K562 (cell line): ENCODE measurements at regions not wholly inside any gene's neighbourhood (a gene's known extent, or its start where the extent isn't known, plus 50 kb on each side); places are given as distances from the start of the nearest gene placed in this dataset.

Experiments
- NFXL1 ChIP-seq: fragments of 450-650 bp; formaldehyde crosslinking; IDR thresholded peaks from 2 replicates; pipeline ENCODE4 v1.4.0; 2021; ENCODE audit warnings: mild to moderate bottlenecking
- POLR2AphosphoS2 ChIP-seq: IDR thresholded peaks from 2 replicates; pipeline ENCODE4 v1.6.1; 2012; ENCODE audit warnings: low read length, improper control_type of control experiment
- USF2 ChIP-seq: sonication (generic); formaldehyde crosslinking; IDR thresholded peaks from 2 replicates; pipeline ENCODE4 v1.5.0; 2020; ENCODE audit warnings: missing genetic modification reagents
- YY1 ChIP-seq, 3 experiments: IDR thresholded peaks; 2 replicates each; pipeline ENCODE4 v1.6.1; 2011; ENCODE audit warnings: low read length in 2 of 3, mild to moderate bottlenecking in 2 of 3, moderate library complexity in 2 of 3, borderline replicate concordance in 1 of 3, control low read depth in 1 of 3, low read depth in 1 of 3; ENCODE audit not compliant: insufficient read depth in 3 of 3, insufficient replicate concordance in 2 of 3, control insufficient read depth in 1 of 3, insufficient read length in 1 of 3; ENCODE audit errors: extremely low read depth in 1 of 3
- ZNF75A ChIP-seq: fragments of 450-650 bp; formaldehyde crosslinking; IDR thresholded peaks from 2 replicates; pipeline ENCODE4 v1.4.0; 2020; ENCODE audit warnings: mild to moderate bottlenecking

DNA sequence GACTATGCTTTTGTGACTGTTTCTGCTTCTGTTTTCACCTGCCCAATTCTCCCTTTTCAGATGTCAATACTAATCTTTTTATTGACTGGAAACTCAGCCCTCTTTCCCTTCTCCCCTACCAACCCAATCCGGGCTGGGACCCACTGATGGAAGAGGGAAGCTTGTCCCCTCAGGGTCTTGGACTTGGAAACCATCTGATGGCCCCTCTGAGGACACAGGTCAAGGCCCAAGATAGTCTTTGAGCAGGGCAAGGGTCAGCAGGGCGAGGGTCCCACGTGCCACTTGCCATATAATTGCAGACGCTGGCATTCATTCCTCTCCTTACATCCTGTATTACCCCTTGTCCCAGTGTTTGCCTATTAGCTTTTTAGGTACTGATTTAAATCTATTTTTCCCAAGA lies 678.2 kb upstream of the FANCL start:
- TF ChIP-seq ZNF75A (CRISPR knock-in tag) = no peak
- no peak for TF ChIP-seq POLR2AphosphoS2
- TF ChIP-seq NFXL1 (CRISPR knock-in tag) = no peak
- TF ChIP-seq USF2 (CRISPR knock-in tag) = no peak
- TF ChIP-seq YY1 (IDR thresholded peaks at IDR 0.05; ENCODE audit: borderline replicate concordance in 1 of 3, control insufficient read depth in 1 of 3, extremely low read depth in 1 of 3, insufficient read depth in 3 of 3, insufficient read length in 1 of 3, insufficient replicate concordance in 2 of 3, low read depth in 1 of 3, low read length in 2 of 3) = no peak
